Gastroesophageal sphincter (tissue), 3 donors: ENCODE measurements at regions not wholly inside any gene's neighbourhood (a gene's known extent, or its start where the extent isn't known, plus 50 kb on each side); places are given as distances from the start of the nearest gene placed in this dataset.
"Not testable (repeated sequence)": the region's sequence is repeated elsewhere in the genome, so short reads cannot be mapped to it uniquely, and the experiment has no call there.

ENCODE experiments used
- CTCF ChIP-seq, 4 experiments: fragments of 200-600 bp in 2 of 4; fragments of 450-650 bp in 2 of 4; sonication (generic) in 1 of 4; IDR thresholded peaks; one replicate each; pipeline ENCODE4 v1.5.1; 2017 to 2019; ENCODE audit warnings: antibody characterized with exemption in 4 of 4, mild to moderate bottlenecking in 2 of 4, moderate library complexity in 2 of 4
- POLR2A ChIP-seq, 2 donors: fragments of 450-650 bp; IDR thresholded peaks; one replicate each; pipeline ENCODE4 v1.6.1; 2017; ENCODE audit warnings: antibody characterized with exemption in 2 of 2, mild to moderate bottlenecking in 2 of 2, moderate library complexity in 1 of 2

- not testable (repeated sequence) for TF ChIP-seq POLR2A, CTCF (IDR thresholded peaks at IDR 0.05)
These were observed 2968.4 kb downstream of the RPIA start for GRCh38 chr2:91659917-91660275.
